Left renal pelvis (tissue), 4 donors: ENCODE measurements at regions not wholly inside any gene's neighbourhood (a gene's known extent, or its start where the extent isn't known, plus 50 kb on each side); places are given as distances from the start of the nearest gene placed in this dataset.

Source experiments
- DNase-seq, 4 donors: peaks; one replicate each; pipeline ENCODE4 v3.0.0-alpha.2; 2013; ENCODE audit warnings: low read depth in 4 of 4, low spot score in 3 of 4

GRCh38 chr7:54632696-54633095 is 90.5 kb downstream of the VSTM2A start:
- DNase-seq: no peak

GRCh38 chr7:54629771-54630170 is 87.6 kb downstream of the VSTM2A start:
- DNase-seq: no peak

GRCh38 chr7:54622696-54623309 is 80.6 kb downstream of the VSTM2A start:
- no peak for DNase-seq
